Fibroblast of mammary gland (primary cell): ENCODE measurements at regions not wholly inside any gene's neighbourhood (a gene's known extent, or its start where the extent isn't known, plus 50 kb on each side); places are given as distances from the start of the nearest gene placed in this dataset.

Experiments
- DNase-seq: peaks from one replicate; pipeline ENCODE4 v3.0.0-alpha.2; 2010; ENCODE audit warnings: low read depth
- H3K4me3 ChIP-seq: 2 replicates; pipeline ENCODE4 v1.5.1; 2011; ENCODE audit warnings: low read depth, mild to moderate bottlenecking, low read length, moderate library complexity; ENCODE audit not compliant: control insufficient read depth
- CTCF ChIP-seq: conservative IDR thresholded peaks from 2 replicates; pipeline ENCODE4 v1.5.1; 2011; ENCODE audit warnings: low read depth, low read length, inconsistent platforms; ENCODE audit not compliant: control insufficient read depth, insufficient read depth

GRCh38 chr18:49654347-49654746 is 92.5 kb downstream of the LIPG start:
- TF ChIP-seq CTCF, result no peak
- H3K4me3 ChIP-seq, result no peak overlapping the region
- no peak for DNase-seq

- DNase-seq, result no peak
- no peak overlapping the region for H3K4me3 ChIP-seq
- TF ChIP-seq CTCF, result no peak
Observed at GRCh38 chr18:49652881-49653724, 91.2 kb downstream of the LIPG start.

- no peak for TF ChIP-seq CTCF
- no peak overlapping the region for H3K4me3 ChIP-seq
- no peak for DNase-seq
Observed at GRCh38 chr18:49651033-49651432, 89.2 kb downstream of the LIPG start.

GRCh38 chr18:49650426-49650891 is 88.6 kb downstream of the LIPG start:
- H3K4me3 ChIP-seq, result no peak overlapping the region
- peak; percentile 44 for DNase-seq
- no peak for TF ChIP-seq CTCF

- TF ChIP-seq CTCF, result peak; percentile 12
- no peak for DNase-seq
- H3K4me3 ChIP-seq, result no peak overlapping the region
Observed at GRCh38 chr18:49648811-49649210, 87.0 kb downstream of the LIPG start.
